Right forelimb (tissue), 1 donor: ENCODE measurements at regions not wholly inside any gene's neighbourhood (a gene's known extent, or its start where the extent isn't known, plus 50 kb on each side); places are given as distances from the start of the nearest gene placed in this dataset.
"Not testable (repeated sequence)": the region's sequence is repeated elsewhere in the genome, so short reads cannot be mapped to it uniquely, and the experiment has no call there.

Experiments used
- DNase-seq: peaks from one replicate; pipeline ENCODE4 v3.0.0-alpha.2; 2018

- DNase-seq: no peak
Observed at GRCh38 chr1:88327391-88328267, 356.4 kb upstream of the PKN2 start.

- no peak for DNase-seq
Observed at GRCh38 chr1:88330201-88330600, 353.9 kb upstream of the PKN2 start.

- DNase-seq: no peak
Observed at GRCh38 chr1:88333086-88333695, 350.9 kb upstream of the PKN2 start.

- no peak for DNase-seq
Observed at GRCh38 chr1:88341447-88341846, 342.6 kb upstream of the PKN2 start.

GRCh38 chr1:88342081-88342480 is 342.0 kb upstream of the PKN2 start:
- not testable (repeated sequence) for DNase-seq

- no peak for DNase-seq
Observed at GRCh38 chr1:88350648-88351047, 333.4 kb upstream of the PKN2 start.

- no peak for DNase-seq
Observed at GRCh38 chr1:88351960-88352359, 332.1 kb upstream of the PKN2 start.

GRCh38 chr1:88354256-88354655 is 329.8 kb upstream of the PKN2 start:
- DNase-seq: no peak

GRCh38 chr1:88357729-88358128 is 326.3 kb upstream of the PKN2 start:
- DNase-seq: no peak

- no peak for DNase-seq
Observed at GRCh38 chr1:88371436-88372023, 312.5 kb upstream of the PKN2 start.

- no peak for DNase-seq
Observed at GRCh38 chr1:88375977-88376376, 308.1 kb upstream of the PKN2 start.

- no peak for DNase-seq
Observed at GRCh38 chr1:88376421-88376820, 307.7 kb upstream of the PKN2 start.

- DNase-seq: no peak
Observed at GRCh38 chr1:88378560-88378959, 305.5 kb upstream of the PKN2 start.

- no peak for DNase-seq
Observed at GRCh38 chr1:88394958-88395357, 289.1 kb upstream of the PKN2 start.

GRCh38 chr1:88398338-88398737 is 285.7 kb upstream of the PKN2 start:
- no peak for DNase-seq

- DNase-seq: no peak
Observed at GRCh38 chr1:88399690-88400089, 284.4 kb upstream of the PKN2 start.

GRCh38 chr1:88401313-88401712 is 282.8 kb upstream of the PKN2 start:
- DNase-seq: no peak

GRCh38 chr1:88404582-88404981 is 279.5 kb upstream of the PKN2 start:
- DNase-seq: no peak

- no peak for DNase-seq
Observed at GRCh38 chr1:88407248-88407647, 276.8 kb upstream of the PKN2 start.

GRCh38 chr1:88421997-88422396 is 262.1 kb upstream of the PKN2 start:
- no peak for DNase-seq

GRCh38 chr1:88433556-88433955 is 250.5 kb upstream of the PKN2 start:
- no peak for DNase-seq

GRCh38 chr1:88434836-88435235 is 249.2 kb upstream of the PKN2 start:
- DNase-seq: no peak

- DNase-seq: no peak
Observed at GRCh38 chr1:88441022-88441421, 243.1 kb upstream of the PKN2 start.

GRCh38 chr1:88451856-88452255 is 232.2 kb upstream of the PKN2 start:
- DNase-seq: no peak
